HEK293 (cell line): ENCODE measurements at regions not wholly inside any gene's neighbourhood (a gene's known extent, or its start where the extent isn't known, plus 50 kb on each side); places are given as distances from the start of the nearest gene placed in this dataset.

Source experiments
- CTCF ChIP-seq: fragments of 450-650 bp; formaldehyde crosslinking; IDR thresholded peaks from 2 replicates; pipeline ENCODE4 v1.5.1; 2016; ENCODE audit warnings: missing biosample characterization, missing genetic modification characterization
- PRDM4 ChIP-seq: fragments of 450-650 bp; formaldehyde crosslinking; IDR thresholded peaks from 2 replicates; pipeline ENCODE4 v1.5.1; 2017; ENCODE audit warnings: missing biosample characterization, missing genetic modification characterization
- YY1 ChIP-seq: fragments of 450-650 bp; formaldehyde crosslinking; IDR thresholded peaks from 2 replicates; pipeline ENCODE4 v1.5.1; 2018; ENCODE audit warnings: missing biosample characterization, missing genetic modification characterization
- ZBTB8A ChIP-seq: fragments of 450-650 bp; formaldehyde crosslinking; IDR thresholded peaks from 2 replicates; pipeline ENCODE4 v1.5.1; 2016; ENCODE audit warnings: missing biosample characterization, missing genetic modification characterization
- ZNF24 ChIP-seq: fragments of 450-650 bp; formaldehyde crosslinking; IDR thresholded peaks from 2 replicates; pipeline ENCODE4 v1.5.1; 2016; ENCODE audit warnings: missing biosample characterization, missing genetic modification characterization

GRCh38 chr3:72139316-72139715 lies 354.4 kb upstream of the PROK2 start:
- TF ChIP-seq ZNF24 = no peak
- TF ChIP-seq ZBTB8A (tag by site-specific recombination) = no peak
- TF ChIP-seq YY1 (tag by site-specific recombination) = no peak
- TF ChIP-seq PRDM4 (tag by site-specific recombination) = no peak
- no peak for TF ChIP-seq CTCF (tag by site-specific recombination)
